Endothelial cell (in vitro differentiated cells): ENCODE measurements at regions not wholly inside any gene's neighbourhood (a gene's known extent, or its start where the extent isn't known, plus 50 kb on each side); places are given as distances from the start of the nearest gene placed in this dataset.

Experiments used
- DNase-seq: peaks from one replicate; pipeline ENCODE4 v3.0.0; 2021; ENCODE audit warnings: low spot score
- H3K27ac Mint-ChIP-seq: one replicate; pipeline ENCODE4 v1.8.0; 2021; ENCODE audit warnings: mixed read lengths, inconsistent platforms; ENCODE audit not compliant: unreplicated experiment
- H3K27me3 Mint-ChIP-seq: one replicate; pipeline ENCODE4 v1.8.0; 2021; ENCODE audit warnings: mild to moderate bottlenecking, moderate library complexity, mixed read lengths, inconsistent platforms; ENCODE audit not compliant: unreplicated experiment
- H3K36me3 Mint-ChIP-seq: one replicate; pipeline ENCODE4 v1.8.0; 2021; ENCODE audit warnings: mild to moderate bottlenecking, low read depth, mixed read lengths, inconsistent platforms; ENCODE audit not compliant: unreplicated experiment
- H3K4me1 Mint-ChIP-seq: one replicate; pipeline ENCODE4 v1.8.0; 2021; ENCODE audit warnings: mild to moderate bottlenecking, mixed read lengths, inconsistent platforms; ENCODE audit not compliant: unreplicated experiment
- H3K4me3 Mint-ChIP-seq: one replicate; pipeline ENCODE4 v1.8.0; 2021; ENCODE audit warnings: mild to moderate bottlenecking, mixed read lengths, inconsistent platforms; ENCODE audit not compliant: unreplicated experiment
- H3K9me3 Mint-ChIP-seq: one replicate; pipeline ENCODE4 v1.8.0; 2021; ENCODE audit warnings: mixed read lengths, inconsistent platforms; ENCODE audit not compliant: unreplicated experiment
- TF ChIP-seq, protein P1 (sequence below): fragments of 200-600 bp; sonication (generic); IDR thresholded peaks from one replicate; pipeline ENCODE4 v1.5.0; 2021; ENCODE audit warnings: antibody characterized with exemption; ENCODE audit not compliant: unreplicated experiment

DNA sequence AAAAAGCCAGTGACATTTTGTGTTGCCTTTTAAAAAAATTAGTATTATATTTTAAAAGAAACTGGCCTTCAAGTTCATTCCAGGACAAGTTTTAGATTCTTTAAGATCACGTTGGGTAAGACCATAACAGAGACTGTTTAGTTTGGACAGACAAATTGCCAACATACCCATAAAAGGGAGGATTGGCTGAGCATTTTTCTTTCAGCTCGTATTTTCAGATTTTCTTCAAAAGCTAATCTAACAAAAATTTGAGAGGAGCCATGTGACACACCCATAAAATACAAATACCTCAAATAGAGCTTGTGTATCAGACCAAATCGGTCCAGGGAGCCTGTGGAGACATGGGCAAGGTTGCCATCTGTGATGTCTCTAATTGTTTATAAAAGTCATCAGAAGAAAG is 74.6 kb upstream of the C1QTNF7 start:
- H3K36me3 Mint-ChIP-seq: no peaks in the 10 kb centered on the region
- H3K27me3 Mint-ChIP-seq: peaks cover 2% of the 10 kb centered on the region
- H3K27ac Mint-ChIP-seq: no peak overlapping the region
- H3K4me3 Mint-ChIP-seq: no peak overlapping the region
- no peak for DNase-seq
- no peaks in the 10 kb centered on the region for H3K4me1 Mint-ChIP-seq
- TF ChIP-seq, protein P1, sequence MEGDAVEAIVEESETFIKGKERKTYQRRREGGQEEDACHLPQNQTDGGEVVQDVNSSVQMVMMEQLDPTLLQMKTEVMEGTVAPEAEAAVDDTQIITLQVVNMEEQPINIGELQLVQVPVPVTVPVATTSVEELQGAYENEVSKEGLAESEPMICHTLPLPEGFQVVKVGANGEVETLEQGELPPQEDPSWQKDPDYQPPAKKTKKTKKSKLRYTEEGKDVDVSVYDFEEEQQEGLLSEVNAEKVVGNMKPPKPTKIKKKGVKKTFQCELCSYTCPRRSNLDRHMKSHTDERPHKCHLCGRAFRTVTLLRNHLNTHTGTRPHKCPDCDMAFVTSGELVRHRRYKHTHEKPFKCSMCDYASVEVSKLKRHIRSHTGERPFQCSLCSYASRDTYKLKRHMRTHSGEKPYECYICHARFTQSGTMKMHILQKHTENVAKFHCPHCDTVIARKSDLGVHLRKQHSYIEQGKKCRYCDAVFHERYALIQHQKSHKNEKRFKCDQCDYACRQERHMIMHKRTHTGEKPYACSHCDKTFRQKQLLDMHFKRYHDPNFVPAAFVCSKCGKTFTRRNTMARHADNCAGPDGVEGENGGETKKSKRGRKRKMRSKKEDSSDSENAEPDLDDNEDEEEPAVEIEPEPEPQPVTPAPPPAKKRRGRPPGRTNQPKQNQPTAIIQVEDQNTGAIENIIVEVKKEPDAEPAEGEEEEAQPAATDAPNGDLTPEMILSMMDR: no peak
- H3K9me3 Mint-ChIP-seq: no peaks in the 10 kb centered on the region

DNA sequence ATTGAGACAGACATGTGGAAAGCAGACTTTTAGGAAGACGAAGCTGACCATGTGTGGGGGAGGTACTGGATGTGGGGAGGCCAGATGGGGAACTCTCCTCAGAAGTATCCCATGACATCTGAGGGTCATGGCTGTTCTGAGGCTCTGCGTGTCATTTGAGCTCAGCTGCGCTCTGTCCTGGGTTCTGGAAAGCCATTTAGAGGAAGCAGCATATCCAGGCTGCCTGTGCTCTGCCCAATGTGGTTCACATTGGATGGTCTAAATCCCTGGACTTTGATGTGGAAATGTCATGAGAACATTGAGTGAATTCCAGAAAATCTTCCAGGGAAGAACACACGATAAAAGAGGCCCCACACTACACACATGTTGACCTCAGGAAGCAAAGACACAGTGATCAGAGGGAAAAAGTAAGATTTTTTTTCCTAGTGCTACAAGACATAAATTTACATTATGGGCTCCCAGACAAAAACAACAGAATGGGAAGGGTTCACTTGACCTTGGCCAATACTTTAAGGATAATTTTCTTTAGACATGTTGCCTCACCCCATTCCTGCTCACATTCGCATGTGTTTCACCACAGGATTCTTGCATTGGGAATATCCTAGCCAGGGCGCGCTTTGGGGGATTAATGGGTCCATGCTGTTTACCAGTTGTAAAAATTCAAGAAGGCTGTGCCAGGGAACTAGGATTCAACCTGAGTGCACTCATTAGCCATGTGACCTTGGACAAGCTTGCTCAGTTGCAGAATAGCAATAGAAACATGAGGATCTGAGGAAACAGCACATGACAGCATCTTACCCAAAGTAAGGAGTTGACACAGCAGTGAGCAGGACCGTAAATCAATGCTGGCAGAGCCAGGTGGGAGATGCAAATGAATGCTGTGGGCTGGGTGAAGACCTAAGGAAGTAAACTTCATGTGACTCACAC is 73.2 kb upstream of the C1QTNF7 start:
- DNase-seq: no peak
- TF ChIP-seq, protein P1: no peak
- no peaks in the 10 kb centered on the region for H3K36me3 Mint-ChIP-seq
- H3K9me3 Mint-ChIP-seq: no peaks in the 10 kb centered on the region
- no peak overlapping the region for H3K27ac Mint-ChIP-seq
- no peak overlapping the region for H3K4me3 Mint-ChIP-seq
- H3K4me1 Mint-ChIP-seq: no peaks in the 10 kb centered on the region
- H3K27me3 Mint-ChIP-seq: peaks cover 2% of the 10 kb centered on the region

DNA sequence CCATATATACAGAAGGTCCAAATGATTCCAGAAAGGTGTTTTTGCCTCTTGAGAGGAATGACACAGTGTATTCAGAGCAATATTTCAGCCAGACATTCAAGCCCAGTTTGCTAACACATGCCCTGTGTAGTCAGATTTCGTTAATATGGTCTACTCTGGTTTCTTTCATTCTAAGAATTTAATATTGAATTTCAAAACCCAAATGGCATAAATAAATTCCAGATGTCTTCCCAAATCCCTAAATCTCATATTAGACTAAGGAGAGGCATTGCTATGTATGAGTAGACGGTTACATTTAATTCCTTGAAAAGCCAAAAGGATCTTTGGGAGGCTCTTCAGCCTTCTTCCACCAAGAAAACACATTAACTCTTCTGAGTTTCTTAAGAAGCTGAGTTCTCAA is 66.3 kb upstream of the C1QTNF7 start:
- no peak for DNase-seq
- H3K9me3 Mint-ChIP-seq: no peaks in the 10 kb centered on the region
- no peaks in the 10 kb centered on the region for H3K27me3 Mint-ChIP-seq
- H3K27ac Mint-ChIP-seq: no peak overlapping the region
- peaks cover 5% of the 10 kb centered on the region for H3K4me1 Mint-ChIP-seq
- H3K4me3 Mint-ChIP-seq: no peak overlapping the region
- no peaks in the 10 kb centered on the region for H3K36me3 Mint-ChIP-seq
- TF ChIP-seq, protein P1: no peak

DNA sequence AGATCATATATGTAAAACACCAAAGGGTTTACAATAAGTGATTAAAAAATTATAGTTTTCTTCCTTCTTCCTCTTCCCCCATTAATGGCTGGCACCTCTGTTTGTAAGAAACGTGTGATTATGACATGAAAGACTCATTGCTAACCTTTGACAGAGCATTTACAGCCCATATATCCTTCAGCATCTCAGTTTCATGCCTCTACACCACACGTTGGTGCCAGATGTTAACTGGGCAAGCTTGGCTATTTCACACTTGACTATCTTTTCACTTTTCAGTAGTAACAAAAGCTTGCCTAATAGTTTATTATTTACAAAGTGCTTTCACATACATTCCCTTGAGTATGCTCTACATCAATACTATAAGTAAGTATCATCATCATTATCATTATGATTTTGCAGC is 65.3 kb upstream of the C1QTNF7 start:
- H3K9me3 Mint-ChIP-seq: no peaks in the 10 kb centered on the region
- no peaks in the 10 kb centered on the region for H3K27me3 Mint-ChIP-seq
- H3K36me3 Mint-ChIP-seq: no peaks in the 10 kb centered on the region
- no peak for DNase-seq
- no peak overlapping the region for H3K4me3 Mint-ChIP-seq
- no peak overlapping the region for H3K27ac Mint-ChIP-seq
- peaks cover 8% of the 10 kb centered on the region for H3K4me1 Mint-ChIP-seq
- TF ChIP-seq, protein P1: no peak

DNA sequence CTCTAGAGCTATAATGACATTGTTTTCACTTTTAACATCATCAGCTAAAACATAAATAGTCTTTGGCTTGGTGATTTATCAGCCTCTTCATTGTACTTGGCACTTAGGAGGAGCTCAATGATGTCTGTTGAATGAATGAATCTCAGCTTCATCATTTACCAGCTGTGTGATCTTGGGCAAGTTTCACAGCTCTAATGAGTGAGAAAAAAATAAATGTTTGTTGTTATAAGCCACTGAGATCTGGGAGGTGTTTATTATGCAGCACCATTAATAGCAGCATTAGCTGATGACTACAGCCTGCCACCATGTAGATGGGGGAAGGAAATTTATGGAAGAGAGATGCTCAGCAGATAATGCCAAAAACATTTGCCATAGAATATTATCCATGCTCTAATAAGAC is 63.6 kb upstream of the C1QTNF7 start:
- no peak for DNase-seq
- TF ChIP-seq, protein P1: no peak
- Mint-ChIP-seq H3K36me3 (no peaks in the 10 kb centered on the region), H3K27ac (no peak overlapping the region), H3K4me3 (no peak overlapping the region), H3K4me1 (peaks cover 8% of the 10 kb centered on the region), H3K9me3 (no peaks in the 10 kb centered on the region), H3K27me3 (no peaks in the 10 kb centered on the region)
